HFFc6 (cell line): ENCODE measurements at regions not wholly inside any gene's neighbourhood (a gene's known extent, or its start where the extent isn't known, plus 50 kb on each side); places are given as distances from the start of the nearest gene placed in this dataset.

Experiments
- DNase-seq: peaks from one replicate; pipeline ENCODE4 v3.0.0-alpha.2; 2018
- H3K27ac Mint-ChIP-seq: 2 replicates; pipeline ENCODE4 v1.8.0; 2020; ENCODE audit warnings: mild to moderate bottlenecking, mixed read lengths
- H3K27me3 Mint-ChIP-seq: 2 replicates; pipeline ENCODE4 v1.8.0; 2021; ENCODE audit warnings: mild to moderate bottlenecking, moderate library complexity, mixed read lengths; ENCODE audit not compliant: insufficient read depth
- H3K36me3 Mint-ChIP-seq: 2 replicates; pipeline ENCODE4 v1.8.0; 2021; ENCODE audit warnings: low read depth, mixed read lengths
- H3K4me1 Mint-ChIP-seq: 2 replicates; pipeline ENCODE4 v1.8.0; 2020; ENCODE audit warnings: low read depth, mixed read lengths
- H3K4me3 Mint-ChIP-seq: 2 replicates; pipeline ENCODE4 v1.8.0; 2020; ENCODE audit warnings: mild to moderate bottlenecking, moderate library complexity, mixed read lengths
- H3K9me3 Mint-ChIP-seq: 2 replicates; pipeline ENCODE4 v1.8.0; 2020; ENCODE audit warnings: mild to moderate bottlenecking, mixed read lengths
- CTCF ChIP-seq: fragments of 200-600 bp; sonication (generic); IDR thresholded peaks from 2 replicates; pipeline ENCODE4 v1.5.0; 2021; ENCODE audit warnings: antibody characterized with exemption, mild to moderate bottlenecking

GRCh38 chr3:150068440-150069153 is 97.9 kb upstream of the PFN2 start:
- no peaks in the 10 kb centered on the region for H3K36me3 Mint-ChIP-seq
- TF ChIP-seq CTCF = no peak
- H3K4me1 Mint-ChIP-seq = peaks cover 58% of the 10 kb centered on the region
- no peak for DNase-seq
- peaks cover 2% of the 10 kb centered on the region for H3K27me3 Mint-ChIP-seq
- no peak overlapping the region for H3K27ac Mint-ChIP-seq
- H3K9me3 Mint-ChIP-seq = no peaks in the 10 kb centered on the region
- H3K4me3 Mint-ChIP-seq = no peak overlapping the region

GRCh38 chr3:150067561-150067960 is 96.9 kb upstream of the PFN2 start:
- no peaks in the 10 kb centered on the region for H3K36me3 Mint-ChIP-seq
- H3K4me3 Mint-ChIP-seq = no peak overlapping the region
- peaks cover 58% of the 10 kb centered on the region for H3K4me1 Mint-ChIP-seq
- H3K27ac Mint-ChIP-seq = no peak overlapping the region
- H3K27me3 Mint-ChIP-seq = peaks cover 2% of the 10 kb centered on the region
- H3K9me3 Mint-ChIP-seq = no peaks in the 10 kb centered on the region
- TF ChIP-seq CTCF = no peak
- no peak for DNase-seq

- Mint-ChIP-seq H3K27ac (peak overlapping the region; percentile 20; the same call in 1 of the 2 replicates), H3K4me1 (peaks cover 60% of the 10 kb centered on the region), H3K4me3 (no peak overlapping the region), H3K36me3 (no peaks in the 10 kb centered on the region), H3K9me3 (no peaks in the 10 kb centered on the region), H3K27me3 (peaks cover 2% of the 10 kb centered on the region)
- no peak for TF ChIP-seq CTCF
- DNase-seq = no peak
Observed at GRCh38 chr3:150064971-150065370, 94.3 kb upstream of the PFN2 start.

- DNase-seq = no peak
- Mint-ChIP-seq H3K4me1 (peaks cover 49% of the 10 kb centered on the region), H3K27me3 (peaks cover 2% of the 10 kb centered on the region), H3K9me3 (no peaks in the 10 kb centered on the region), H3K36me3 (no peaks in the 10 kb centered on the region), H3K27ac (peak overlapping the region; percentile 95), H3K4me3 (peak overlapping the region; percentile 85)
- no peak for TF ChIP-seq CTCF
Observed at GRCh38 chr3:150063237-150063636, 92.5 kb upstream of the PFN2 start.

GRCh38 chr3:150062492-150062891 is 91.8 kb upstream of the PFN2 start:
- peak; percentile 62 for DNase-seq
- Mint-ChIP-seq H3K4me3 (peak overlapping the region; percentile 85), H3K36me3 (no peaks in the 10 kb centered on the region), H3K27me3 (peaks cover under 1% of the 10 kb centered on the region), H3K27ac (peak overlapping the region; percentile 95), H3K9me3 (no peaks in the 10 kb centered on the region), H3K4me1 (peaks cover 48% of the 10 kb centered on the region)
- no peak for TF ChIP-seq CTCF
